ENCODE measurements at regions not wholly inside any gene's neighbourhood (a gene's known extent, or its start where the extent isn't known, plus 50 kb on each side); places are given as distances from the start of the nearest gene placed in this dataset.
"Not testable (repeated sequence)": the region's sequence is repeated elsewhere in the genome, so short reads cannot be mapped to it uniquely, and the experiment has no call there.

GRCh38 chr5:86442036-86442745 is 175.6 kb upstream of the COX7C start:
- DNase-seq = no peak

- no peak for DNase-seq
Observed at GRCh38 chr5:86447362-86447761, 170.4 kb upstream of the COX7C start.

GRCh38 chr5:86452251-86452650 is 165.5 kb upstream of the COX7C start:
- DNase-seq = no peak

- DNase-seq = no peak
Observed at GRCh38 chr5:86460519-86460918, 157.2 kb upstream of the COX7C start.

GRCh38 chr5:86461169-86461956 is 156.4 kb upstream of the COX7C start:
- DNase-seq = no peak

- DNase-seq = no peak
Observed at GRCh38 chr5:86463339-86463738, 154.4 kb upstream of the COX7C start.

GRCh38 chr5:86465052-86465838 is 152.5 kb upstream of the COX7C start:
- DNase-seq = no peak

GRCh38 chr5:86466721-86467120 is 151.0 kb upstream of the COX7C start:
- not testable (repeated sequence) for DNase-seq

GRCh38 chr5:86482008-86482407 is 135.7 kb upstream of the COX7C start:
- no peak for DNase-seq

GRCh38 chr5:86493777-86494176 is 124.0 kb upstream of the COX7C start:
- no peak for DNase-seq

- no peak for DNase-seq
Observed at GRCh38 chr5:86500947-86501346, 116.8 kb upstream of the COX7C start.

GRCh38 chr5:86507574-86507973 is 110.2 kb upstream of the COX7C start:
- no peak for DNase-seq

- DNase-seq = not testable (repeated sequence)
Observed at GRCh38 chr5:86510330-86510915, 107.3 kb upstream of the COX7C start.

- no peak for DNase-seq
Observed at GRCh38 chr5:86523718-86524117, 94.0 kb upstream of the COX7C start.

GRCh38 chr5:86525622-86526021 is 92.1 kb upstream of the COX7C start:
- DNase-seq = no peak

- DNase-seq = no peak
Observed at GRCh38 chr5:86526811-86527348, 90.9 kb upstream of the COX7C start.

- no peak for DNase-seq
Observed at GRCh38 chr5:86532429-86532828, 85.3 kb upstream of the COX7C start.

- DNase-seq = no peak
Observed at GRCh38 chr5:86536396-86536795, 81.3 kb upstream of the COX7C start.

GRCh38 chr5:86542532-86542931 is 75.2 kb upstream of the COX7C start:
- DNase-seq = no peak

- no peak for DNase-seq
Observed at GRCh38 chr5:86546044-86546443, 71.7 kb upstream of the COX7C start.

- DNase-seq = no peak
Observed at GRCh38 chr5:86546582-86546981, 71.2 kb upstream of the COX7C start.

- no peak for DNase-seq
Observed at GRCh38 chr5:86554638-86555037, 63.1 kb upstream of the COX7C start.

- DNase-seq = no peak
Observed at GRCh38 chr5:86557920-86558319, 59.8 kb upstream of the COX7C start.
